Nucleus accumbens (tissue), 56 donors: ENCODE measurements at regions not wholly inside any gene's neighbourhood (a gene's known extent, or its start where the extent isn't known, plus 50 kb on each side); places are given as distances from the start of the nearest gene placed in this dataset.

Source experiments
- DNase-seq, 56 donors: peaks; one replicate each; lab custom pipeline; 2025; lab: John Stamatoyannopoulos, UW

DNA sequence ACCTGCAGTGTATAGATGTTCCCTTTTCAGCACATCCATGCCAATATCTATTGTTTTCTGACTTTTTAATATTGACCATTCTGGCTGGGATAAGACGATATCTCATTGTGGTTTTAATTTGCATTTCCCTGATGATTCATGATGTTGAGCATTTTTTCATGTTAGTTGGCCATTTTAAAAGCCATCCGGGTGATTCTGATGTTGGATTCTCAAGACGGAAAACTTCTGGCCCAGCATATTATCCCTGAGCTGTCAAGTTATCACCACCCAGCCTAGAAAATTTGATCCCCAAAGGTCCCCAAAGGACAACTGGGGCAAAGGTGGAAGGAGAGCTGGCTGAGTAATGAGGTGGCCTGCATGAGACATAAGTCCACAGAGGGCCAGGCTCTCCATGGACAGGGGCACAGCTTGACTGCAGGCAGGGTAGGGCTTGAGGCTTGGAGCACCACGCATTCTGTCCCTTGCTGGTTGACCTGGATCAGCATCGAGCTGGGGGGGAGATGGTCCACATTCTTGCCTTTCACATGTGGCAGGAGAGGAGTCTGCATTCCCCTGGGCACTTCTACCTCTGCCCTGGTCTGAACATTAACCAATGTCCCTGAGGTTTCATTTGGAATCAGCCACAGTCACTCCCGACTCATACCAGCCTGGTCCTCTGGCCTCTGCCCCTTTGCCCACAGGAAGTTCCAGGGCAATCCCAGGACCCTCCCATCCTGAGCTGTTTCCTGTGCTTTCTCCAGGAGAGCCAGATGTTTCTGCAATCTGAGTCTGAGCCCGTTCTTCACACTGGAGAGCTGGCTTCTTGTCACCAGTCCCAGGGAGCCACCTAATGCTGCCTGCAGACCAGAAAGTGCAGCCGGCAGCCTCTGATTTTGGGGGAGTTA is 69.2 kb downstream of the ISG20 start:
- DNase-seq, result no peak

DNA sequence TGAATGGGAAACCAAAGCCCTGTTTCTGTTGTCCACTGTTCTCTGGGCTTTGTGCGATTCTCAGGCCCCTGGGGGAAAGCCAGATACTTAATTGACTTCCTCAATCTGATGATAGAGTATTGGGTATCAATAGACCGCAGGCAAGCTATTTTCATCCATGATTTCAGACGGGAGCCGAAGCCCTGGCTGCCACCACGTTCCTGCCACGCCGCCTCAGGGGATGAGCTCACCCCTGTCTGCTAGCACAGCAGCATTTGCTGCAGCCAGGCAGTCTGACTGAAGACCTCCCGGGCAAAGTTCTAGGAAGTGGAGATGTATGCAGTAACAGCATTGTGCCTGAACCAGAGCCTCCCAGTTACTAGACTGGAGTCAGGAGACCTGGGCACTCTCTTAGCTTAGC is 69.8 kb downstream of the ISG20 start:
- peak in 5 of 56 donors; percentile 11 to 48 (median 17) for DNase-seq

DNA sequence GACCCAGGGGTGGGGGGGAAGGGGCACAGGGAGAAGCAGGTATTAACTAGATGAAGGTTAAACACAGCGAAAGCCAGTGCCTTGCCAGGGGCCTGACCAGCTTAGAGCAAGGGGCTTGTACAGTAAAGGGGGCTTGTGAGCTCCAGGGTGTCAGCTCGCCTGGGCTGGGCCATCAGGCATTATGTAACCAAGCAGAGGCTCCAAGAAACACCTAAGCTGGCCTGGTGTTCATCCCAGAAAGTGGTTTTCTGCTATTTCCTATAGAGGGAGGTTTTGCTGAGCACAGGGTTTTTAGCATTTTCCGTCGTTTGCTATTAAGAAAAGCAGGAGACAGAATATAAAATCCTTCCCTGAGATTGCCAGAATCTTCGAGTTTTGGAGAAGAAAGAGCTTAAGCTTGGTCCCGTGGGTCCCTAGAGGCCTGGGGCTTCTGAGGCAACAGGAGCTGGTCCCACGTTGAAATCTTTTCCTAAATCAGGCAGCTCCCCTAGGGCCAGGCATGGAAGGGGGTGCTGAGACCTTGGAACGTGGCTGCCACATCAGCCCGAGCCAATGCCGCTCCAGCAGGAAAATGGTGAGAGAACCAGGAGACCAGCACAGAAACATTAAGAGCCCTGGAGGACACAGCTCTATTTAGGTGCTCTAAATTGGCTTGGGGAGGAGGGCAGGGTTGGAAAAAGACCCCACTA is 71.4 kb downstream of the ISG20 start:
- no peak for DNase-seq

DNA sequence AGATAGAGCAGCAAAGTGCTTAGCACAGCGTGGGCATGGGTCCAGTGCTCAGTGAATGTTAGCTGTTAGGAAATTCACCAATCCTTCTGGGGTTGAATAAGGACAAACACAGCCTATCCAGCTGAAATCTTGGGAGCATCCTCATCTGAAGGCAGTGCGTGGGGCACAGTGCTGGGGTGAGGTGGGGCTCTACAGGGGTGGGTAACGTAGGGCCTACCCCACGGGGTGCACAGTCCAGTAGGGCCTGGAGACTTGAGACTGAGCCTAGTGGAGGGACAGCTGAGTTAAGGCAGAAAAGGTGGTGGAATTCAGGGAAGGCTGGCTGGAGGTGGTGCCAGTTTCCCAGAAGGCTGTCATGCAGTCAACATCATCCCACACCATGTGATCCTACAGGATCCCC is 73.0 kb downstream of the ISG20 start:
- no peak for DNase-seq

DNA sequence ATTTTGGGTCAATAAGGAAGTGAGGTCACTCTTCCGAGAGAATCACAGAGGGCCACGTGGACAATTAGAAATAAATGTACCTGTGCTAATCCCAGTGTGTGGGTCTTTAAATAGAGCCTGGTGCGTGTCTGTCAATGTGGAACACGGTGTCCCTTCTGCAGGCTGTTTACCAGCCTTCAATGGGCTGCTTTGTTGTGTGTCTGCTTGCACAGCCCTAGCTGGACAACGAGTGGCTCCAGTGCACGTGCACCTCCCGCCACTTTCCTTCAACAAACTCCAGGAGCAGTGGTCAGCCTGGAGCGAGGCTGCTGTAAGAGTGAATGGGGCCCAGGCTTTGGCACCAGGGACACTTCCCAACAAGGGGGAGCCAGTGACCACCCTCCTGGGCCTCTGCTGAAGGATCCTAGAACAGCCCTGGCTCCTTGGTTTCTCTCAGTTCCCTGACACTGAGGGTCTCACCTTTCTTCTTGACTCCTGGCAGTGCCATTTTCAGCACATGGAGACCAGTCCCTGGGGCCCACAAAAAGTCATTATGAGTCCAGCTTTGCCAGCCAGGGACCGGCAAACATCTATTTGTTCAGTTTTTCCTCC is 76.1 kb downstream of the ISG20 start:
- DNase-seq, result peak in 23 of 56 donors; percentile 7 to 56 (median 25)

DNA sequence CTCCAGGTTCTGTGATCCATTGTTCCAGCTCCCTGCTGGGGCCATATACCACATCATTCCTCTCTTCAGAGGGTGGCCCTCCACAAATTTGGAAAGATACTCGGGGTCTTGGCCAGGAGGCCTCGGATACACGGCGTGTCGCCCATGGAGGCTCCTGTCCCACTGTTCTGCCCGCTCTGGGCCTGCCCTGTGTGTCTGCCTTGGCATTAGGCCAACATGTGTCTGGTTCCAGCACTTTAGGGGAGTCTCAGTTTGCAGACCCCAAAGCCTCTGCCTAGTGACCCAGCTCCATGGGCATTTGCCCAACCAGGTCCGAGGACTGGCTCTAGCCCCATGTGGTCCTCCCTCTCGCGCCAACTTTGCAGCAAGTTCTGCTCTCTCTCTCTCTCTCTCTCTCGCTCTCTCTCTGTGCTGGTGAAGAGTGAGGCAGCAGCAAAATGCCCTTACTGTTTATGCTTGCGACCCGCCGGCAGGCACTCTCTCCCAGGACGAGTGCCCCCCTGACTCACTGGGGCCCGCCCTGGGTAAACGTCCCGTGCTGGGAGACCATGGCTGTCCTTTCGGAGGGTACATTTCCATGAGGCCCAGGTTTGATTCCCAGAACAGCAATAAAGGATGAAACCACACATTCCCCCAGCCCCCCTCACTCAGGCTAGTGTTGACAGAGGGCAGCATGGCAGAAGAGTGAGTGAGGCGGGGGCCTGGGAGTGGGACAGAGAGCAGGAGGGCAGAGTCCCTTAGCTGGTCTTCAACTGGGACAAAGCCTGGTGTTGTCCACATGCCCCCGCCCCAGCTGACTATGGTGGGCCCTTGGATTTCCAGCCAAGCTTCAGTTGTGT is 77.9 kb downstream of the ISG20 start:
- DNase-seq, result peak in 6 of 56 donors; percentile 6 to 19 (median 15)

DNA sequence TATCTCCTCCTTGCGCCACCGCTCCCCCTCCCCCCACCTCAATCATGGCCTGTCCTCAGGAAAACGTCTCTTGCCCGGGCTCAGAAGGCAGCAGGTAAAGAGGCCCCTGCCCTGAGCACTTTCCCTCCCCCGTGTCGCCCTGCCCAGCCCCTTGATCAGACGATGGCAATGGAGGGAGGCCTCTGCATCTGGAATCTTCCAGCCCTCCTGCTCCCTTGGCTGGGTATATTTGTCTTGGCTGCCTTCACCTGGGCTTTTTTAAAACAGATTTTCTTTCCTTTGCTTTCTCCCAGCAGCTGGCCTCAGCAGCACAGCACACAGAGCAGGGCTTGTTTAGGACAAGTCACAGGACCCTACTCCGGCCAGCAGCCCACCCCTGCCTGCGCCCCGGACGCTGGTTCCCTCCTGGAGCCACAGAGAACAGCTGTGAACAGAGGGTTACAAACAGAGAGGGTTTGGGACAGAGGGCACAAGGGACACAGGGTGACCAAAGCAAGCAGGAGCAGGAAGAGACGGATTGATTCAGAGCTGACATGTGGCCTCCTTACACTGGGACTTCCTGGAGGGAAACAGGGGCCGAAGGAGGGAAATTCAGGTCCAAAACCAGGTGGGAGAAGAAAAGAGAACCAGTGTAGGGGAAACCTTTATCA is 78.7 kb downstream of the ISG20 start:
- no peak for DNase-seq

DNA sequence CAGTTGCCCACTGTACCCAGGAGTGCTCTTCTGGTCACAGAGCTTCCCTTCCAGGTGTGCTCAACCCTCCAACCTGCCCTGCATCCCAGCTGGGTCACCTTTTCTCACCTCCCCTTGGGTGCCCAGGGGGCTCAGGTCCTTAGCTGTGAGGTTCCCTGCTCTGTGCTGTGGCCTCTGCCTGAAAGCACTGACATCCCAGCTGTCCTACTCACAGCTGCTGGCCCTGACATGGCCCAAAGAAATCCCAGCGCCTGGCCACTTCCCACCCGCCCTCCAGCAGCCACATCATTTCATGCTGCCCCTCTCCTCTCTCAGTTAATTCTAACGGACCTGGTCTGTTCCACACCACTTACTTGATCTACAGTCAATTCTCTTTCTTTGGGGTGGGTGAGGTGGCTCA is 79.9 kb downstream of the ISG20 start:
- no peak for DNase-seq

DNA sequence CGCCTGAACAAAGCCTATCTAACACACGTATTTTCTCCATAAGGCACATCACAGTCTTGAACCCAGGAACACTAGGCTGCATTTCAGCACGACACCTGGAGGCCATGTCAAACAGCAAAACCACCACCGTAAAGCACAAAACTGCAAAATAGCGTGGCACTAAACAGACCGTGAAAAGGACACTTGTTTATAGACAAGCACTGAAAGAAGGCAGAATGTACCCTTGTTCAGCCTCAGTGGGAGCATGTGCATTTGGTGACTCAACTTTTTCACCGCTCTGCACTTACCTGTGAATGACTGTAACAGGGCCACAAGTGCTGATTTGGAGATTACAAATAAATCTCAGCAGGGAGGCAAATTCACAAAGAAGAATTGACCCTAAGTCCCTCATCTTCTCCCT is 80.8 kb downstream of the ISG20 start:
- no peak for DNase-seq

DNA sequence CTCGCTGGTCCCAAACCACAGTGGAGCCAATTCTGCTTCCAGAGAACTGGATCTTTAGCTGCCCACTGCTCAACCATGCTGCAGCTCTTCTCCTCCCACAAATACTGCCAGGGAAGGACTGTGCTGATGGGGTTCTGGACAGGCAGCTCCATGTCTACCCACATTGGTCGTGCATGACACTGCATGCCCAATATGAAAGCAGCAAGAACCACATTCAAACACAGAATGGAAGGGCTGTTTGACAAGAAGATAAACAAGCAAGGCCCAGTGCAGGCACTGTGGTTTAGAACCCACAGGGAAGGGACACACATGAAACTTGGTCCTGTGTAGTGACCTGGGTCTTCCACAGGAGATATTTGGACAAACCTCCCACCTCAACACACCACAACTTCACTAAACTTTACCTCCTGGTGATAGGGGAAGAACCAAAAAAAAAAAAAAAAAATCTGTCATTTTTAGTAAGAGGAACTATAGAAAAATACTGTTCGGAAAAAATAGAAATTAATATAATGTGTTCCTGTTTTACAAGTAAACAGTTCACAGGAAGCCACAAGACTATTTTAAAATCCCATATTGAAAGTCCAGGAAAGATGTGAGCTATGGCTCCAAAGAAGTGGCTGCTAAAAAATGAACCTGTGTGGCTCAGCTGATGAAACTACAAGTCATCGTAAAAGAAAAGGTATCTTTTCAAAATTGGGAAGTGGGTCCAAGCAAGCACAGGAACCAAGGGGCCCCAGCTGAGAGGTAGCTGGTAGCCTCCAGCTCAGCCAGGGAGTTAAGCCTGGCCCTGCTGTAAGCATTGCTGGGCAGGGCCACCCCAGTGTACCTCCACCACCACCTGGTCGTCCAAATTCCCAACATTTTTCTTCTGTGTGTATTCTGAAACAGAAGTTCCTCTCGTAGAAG is 77.7 kb upstream of the ACAN start:
- DNase-seq, result no peak

DNA sequence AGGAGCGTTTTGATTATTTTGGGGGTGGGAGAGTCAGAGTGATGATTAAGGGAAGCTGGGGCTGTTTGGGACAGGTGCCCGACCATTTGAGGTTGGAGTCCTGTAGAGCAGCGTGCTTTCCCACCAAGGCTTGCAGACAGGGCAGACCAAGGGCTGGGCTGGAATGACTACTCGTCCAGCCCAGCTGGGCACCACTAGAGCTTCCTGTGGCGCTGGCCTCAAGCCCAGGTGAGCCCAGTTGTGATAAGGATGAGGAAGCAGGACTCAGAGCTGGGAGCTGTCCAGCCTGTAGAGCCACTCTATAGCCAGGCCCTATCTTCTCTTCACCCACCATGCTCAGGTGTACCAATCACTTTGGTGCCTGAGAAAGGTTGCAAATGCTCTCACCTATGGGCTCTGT is 75.8 kb upstream of the ACAN start:
- DNase-seq, result no peak

DNA sequence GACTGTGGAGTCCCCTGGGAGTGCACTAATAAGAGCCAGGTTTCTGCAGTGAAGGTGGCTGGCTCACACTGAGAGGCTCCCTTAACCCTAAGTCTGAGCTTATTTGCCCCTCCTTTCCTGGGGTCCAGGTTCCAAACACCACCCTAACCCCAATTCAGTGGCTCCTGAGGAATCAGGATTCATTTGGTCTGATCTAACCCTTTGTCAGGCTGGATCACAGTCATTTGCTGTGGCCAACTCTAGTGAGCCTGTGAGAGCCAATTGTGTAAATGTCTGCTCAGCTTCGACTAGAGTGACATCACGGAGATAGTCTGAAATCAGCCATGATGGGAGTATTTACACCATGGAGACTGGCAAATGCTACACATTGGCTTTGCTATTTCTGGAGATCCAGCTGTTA is 73.7 kb upstream of the ACAN start:
- no peak for DNase-seq

DNA sequence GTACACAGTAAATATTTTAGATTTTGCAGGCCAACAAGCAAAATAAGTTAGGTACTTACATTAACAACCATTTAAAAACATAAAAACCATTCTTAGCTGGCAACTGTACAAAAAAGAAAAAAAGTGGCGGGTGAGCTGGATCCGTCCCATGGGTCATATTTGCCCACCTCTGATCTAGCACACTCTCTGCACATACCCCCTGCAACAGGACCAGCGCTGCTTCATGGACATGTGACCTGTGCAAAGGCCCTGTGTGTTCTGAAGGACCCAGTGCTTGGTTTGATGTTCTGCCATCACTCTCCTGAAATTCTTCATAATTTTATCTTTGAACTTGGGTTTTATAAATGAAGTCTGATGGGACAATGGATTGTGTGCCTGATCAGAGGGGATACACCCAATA is 72.5 kb upstream of the ACAN start:
- no peak for DNase-seq

DNA sequence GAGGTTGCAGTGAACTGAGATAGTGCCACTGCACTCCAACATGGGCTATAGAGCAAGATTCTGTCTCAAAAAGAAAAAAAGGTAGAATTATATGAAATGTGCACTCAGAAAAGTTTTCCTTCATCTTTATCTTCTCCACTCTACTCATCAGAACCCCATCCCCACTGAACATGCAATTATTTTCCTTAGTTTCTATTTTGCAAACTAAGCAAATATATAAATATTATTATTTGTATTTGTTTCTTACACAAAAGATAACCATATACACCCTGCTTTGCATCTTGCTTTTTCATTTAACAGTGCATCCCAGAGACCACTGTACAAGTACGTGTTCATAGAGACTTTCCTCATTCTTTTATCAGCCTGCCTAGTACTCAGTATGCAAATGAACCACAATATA is 68.0 kb upstream of the ACAN start:
- DNase-seq, result no peak

DNA sequence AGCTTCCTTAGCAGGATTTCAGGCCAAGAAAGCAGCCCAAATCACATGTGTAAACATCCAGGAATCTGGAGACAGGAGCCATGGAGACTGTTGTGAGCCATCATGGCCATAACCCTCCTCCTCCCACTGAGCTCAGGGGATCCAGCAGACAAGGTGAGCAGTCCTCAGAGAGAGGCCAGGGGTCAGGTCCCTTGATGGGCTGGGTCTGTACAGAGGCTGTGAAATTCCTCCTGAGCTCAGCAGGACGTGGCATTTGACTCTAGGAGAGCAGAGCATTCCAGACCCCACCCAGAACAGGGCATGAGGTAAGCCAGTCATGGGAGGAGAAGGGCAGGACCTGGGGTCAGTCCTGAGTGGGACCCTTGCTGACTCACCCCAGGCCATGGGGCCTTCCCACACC is 67.0 kb upstream of the ACAN start:
- DNase-seq, result no peak

DNA sequence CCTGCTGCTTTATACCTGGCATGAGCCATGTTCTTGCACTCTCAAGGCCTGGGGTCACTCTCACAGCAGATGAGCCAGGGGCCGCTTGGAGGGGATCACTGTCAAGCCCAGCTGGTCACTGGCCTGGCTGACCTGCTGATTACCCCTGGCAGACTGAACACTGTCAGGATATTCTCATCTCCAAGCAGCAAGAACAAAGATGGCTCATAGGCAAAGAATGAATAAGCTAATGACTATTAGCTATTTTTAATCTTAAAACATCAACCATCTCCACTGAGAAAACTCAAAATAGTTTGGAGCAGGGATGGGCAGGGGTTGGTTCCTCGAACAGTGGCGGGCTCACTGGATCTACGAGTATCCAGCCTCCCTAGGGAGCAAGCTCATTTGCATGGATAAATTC is 64.4 kb upstream of the ACAN start:
- no peak for DNase-seq

DNA sequence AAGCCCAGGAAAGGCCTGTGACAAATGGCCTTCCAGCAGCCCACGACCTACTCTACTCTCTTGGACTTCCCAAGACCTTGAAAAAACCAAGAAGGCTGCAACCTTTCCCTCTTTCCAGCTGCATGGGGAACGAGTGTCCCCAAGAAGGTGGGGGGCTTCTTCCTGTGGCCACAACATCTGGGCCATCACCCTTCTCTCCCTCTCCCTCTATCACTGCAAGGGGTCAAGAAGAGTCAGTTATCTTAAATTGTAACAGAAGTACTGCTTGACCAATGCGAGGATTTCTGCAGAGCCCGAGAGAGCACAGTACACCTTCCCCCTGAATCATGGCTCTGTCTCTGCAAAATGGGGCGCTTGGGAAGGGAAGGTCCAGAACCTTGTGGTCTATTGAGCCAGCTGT is 63.7 kb upstream of the ACAN start:
- no peak for DNase-seq

DNA sequence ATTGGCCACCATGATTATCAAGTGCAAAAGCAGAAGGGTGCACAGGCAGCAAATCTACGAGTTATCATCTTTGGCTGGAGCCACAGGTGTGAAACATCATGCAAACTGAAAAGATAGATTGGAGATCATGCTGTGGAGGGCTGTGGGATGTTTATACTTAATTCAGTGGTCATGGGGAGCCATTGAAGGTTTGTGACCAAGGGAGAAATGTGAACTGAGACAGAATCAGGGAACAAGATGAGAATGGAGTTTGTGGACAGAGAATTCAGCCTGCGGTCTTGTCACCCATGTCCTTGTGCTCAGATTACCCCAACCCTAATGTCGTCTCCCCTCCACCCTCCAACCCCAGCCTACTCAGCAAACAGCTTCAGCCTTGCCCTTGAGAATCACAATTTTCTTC is 62.9 kb upstream of the ACAN start:
- no peak for DNase-seq

DNA sequence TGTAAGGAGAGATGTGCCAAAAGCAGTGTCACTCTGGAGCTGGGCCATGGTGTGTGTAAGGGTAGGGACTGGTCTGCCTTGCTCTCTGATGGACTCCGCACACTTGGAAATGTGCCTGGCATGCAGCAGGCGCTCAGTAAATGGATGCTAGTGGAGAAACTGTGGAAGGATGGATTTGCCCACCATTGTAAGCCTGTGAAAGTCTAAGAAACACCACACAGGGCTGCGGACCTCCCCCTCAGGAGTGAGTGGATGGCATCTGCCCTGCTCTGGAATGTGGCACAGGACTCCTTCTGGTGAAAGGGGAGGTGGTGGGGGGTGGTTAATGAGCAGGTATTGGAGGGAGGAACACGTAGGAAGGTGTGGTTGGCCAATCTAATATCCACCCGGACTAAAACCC is 62.2 kb upstream of the ACAN start:
- DNase-seq, result no peak
